HG02938 (cell line): ENCODE measurements at regions not wholly inside any gene's neighbourhood (a gene's known extent, or its start where the extent isn't known, plus 50 kb on each side); places are given as distances from the start of the nearest gene placed in this dataset.
"Not testable (repeated sequence)": the region's sequence is repeated elsewhere in the genome, so short reads cannot be mapped to it uniquely, and the experiment has no call there.

Experiments
- ATAC-seq: cut with Tn5 transposase; IDR thresholded peaks from one replicate; pipeline ENCODE4 v1.9.1; 2021; ENCODE audit warnings: mild to moderate bottlenecking, moderate library complexity; ENCODE audit not compliant: unreplicated experiment

DNA sequence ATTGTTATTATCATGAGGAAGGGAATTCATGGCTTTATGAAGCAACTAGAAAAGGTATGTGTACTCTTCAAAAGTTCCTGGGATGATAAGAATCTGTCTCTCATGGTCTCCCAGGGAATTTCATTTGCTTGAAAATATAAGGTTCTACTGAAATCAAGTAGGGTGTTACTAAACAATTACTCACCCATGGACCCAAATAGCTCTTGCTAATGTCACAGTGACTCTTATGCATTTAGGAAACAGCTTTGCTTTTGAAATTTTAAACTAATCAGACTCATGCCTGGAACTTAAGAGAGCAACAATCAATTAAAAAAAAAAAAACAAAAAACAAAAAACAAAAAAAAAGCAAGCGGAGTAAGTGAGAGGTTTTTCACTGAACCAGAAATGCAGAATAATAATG is 1546.3 kb upstream of the TENM4 start:
- ATAC-seq, result no peak

- ATAC-seq, result no peak
Measured at GRCh38 chr11:80986421-80987074, 1545.7 kb upstream of the TENM4 start.

- ATAC-seq, result no peak
Measured at GRCh38 chr11:80980227-80980626, 1539.4 kb upstream of the TENM4 start.

DNA sequence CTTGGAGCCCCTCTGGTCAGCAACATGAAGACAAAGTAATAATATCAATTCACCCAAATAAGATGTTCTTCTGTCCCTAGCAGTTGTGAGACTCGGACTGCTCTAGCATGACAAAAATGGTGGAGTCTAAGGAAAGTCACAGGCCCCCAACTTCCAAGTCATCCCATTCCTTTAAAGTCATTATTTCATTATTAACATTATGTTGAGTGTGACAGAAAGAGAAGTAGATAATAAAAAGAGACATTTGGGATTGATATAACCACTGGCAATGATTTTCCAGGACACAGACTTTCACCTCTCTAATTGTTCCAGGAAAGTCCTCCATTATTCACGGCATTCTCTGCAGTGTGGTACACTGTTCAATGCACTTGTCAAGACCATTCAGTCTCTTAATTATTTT is 1533.0 kb upstream of the TENM4 start:
- ATAC-seq, result no peak

GRCh38 chr11:80970037-80970436 is 1529.2 kb upstream of the TENM4 start:
- no peak for ATAC-seq

DNA sequence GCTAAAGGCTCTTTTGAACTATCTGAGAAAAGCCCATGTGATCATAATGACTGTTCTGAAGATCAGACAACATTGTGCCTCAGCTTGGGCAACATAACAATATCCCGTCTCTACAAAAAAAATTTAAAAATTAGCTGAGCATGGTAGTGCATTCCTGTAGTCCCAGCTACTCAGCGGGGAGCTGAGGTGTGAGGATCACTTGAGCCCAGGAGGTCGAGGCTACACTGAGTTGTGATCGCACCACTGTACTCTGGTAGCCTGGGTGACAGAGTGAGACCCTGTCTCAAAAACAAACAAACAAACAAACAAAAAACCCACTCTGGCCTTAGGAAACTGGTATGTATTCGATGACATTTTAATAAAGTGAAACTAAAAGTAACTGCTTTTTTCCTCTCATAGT is 1526.8 kb upstream of the TENM4 start:
- no peak for ATAC-seq

GRCh38 chr11:80960381-80961029 is 1519.7 kb upstream of the TENM4 start:
- ATAC-seq, result no peak

GRCh38 chr11:80959751-80960150 is 1518.9 kb upstream of the TENM4 start:
- no peak for ATAC-seq

DNA sequence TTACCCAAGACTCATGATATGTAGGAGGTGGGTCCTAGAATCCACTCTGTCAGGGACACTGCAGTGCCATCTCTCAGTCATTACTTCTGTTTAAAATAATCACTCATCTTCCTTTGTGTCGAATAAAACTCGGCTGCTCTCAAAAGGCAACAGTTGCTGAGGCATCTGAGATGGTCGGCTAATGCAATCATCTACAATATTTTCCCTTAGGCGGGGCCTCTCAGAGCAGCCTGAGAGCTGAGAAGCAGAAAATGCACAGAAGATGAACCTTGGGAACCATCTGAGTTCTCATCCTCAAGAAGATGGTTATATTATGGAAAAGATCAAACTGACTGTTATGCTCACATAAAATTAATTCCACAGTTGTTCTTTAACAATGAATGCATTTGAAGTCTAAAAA is 1518.2 kb upstream of the TENM4 start:
- ATAC-seq, result no peak

GRCh38 chr11:80958361-80958760 is 1517.5 kb upstream of the TENM4 start:
- ATAC-seq, result no peak

GRCh38 chr11:80955588-80955987 is 1514.8 kb upstream of the TENM4 start:
- no peak for ATAC-seq

DNA sequence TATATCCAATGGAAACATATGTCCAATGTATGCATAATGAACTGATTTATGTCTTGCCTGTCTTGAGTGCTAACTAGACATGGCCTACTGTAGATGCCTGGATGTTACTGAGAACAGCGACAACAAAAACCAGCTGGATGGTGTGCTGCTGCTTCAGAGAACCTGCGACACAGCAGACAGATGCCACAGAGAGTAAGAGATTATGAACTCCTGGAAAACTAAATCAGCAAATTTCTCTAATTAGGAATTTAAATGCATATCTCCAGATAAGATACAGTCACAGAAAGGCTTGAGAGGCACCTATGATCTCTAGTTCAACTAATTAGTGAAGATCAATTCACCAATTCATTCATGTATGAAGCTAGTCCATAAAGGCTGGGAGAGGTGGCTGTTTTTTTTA is 1508.0 kb upstream of the TENM4 start:
- ATAC-seq, result no peak

- no peak for ATAC-seq
Measured at GRCh38 chr11:80944758-80945157, 1503.9 kb upstream of the TENM4 start.

GRCh38 chr11:80943226-80943625 is 1502.4 kb upstream of the TENM4 start:
- no peak for ATAC-seq

- no peak for ATAC-seq
Measured at GRCh38 chr11:80937842-80938241, 1497.0 kb upstream of the TENM4 start.

- no peak for ATAC-seq
Measured at GRCh38 chr11:80930038-80930437, 1489.2 kb upstream of the TENM4 start.

- ATAC-seq, result no peak
Measured at GRCh38 chr11:80929031-80929805, 1488.4 kb upstream of the TENM4 start.

- ATAC-seq, result no peak
Measured at GRCh38 chr11:80925321-80925720, 1484.5 kb upstream of the TENM4 start.

DNA sequence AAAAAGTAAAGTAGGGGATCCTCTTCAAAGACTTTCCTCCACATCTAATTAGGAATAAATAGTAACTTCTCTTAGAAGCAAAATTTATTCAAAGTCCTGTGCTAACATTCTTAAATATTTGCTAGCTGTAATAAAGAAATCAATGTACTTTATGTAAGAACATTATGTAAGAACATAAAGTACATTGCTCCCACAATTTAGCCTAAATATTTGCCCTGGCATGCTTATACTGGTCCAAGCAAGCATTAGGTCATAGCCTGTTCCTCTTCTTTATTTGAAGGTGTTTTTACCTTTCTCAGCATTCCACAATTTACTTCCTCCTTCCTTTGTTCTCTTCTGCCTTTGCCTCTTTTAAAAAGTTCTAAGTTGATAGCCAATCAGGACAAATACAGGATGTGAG is 1480.5 kb upstream of the TENM4 start:
- not testable (repeated sequence) for ATAC-seq

- ATAC-seq, result no peak
Measured at GRCh38 chr11:80916173-80916798, 1475.5 kb upstream of the TENM4 start.

GRCh38 chr11:80914311-80914710 is 1473.5 kb upstream of the TENM4 start:
- ATAC-seq, result no peak

DNA sequence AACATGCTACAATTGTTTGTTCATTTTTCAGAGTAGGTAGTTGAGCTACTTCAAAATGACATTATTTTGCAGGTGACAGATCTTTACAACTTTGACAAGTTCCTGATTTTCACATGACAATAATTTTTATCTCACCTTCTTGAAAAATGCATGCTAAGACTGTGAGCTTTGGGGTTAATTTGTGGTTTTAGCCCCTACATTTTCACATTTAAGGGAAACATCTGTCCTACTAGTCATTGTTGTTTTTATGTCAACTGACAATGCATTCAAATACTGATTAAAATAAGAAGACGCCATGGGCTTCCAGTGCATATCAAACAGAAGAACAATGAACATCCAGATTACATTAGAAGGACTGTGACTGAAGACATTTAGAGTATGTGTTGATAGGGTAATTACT is 1470.8 kb upstream of the TENM4 start:
- ATAC-seq, result no peak
